HCT116 (cell line): ENCODE measurements at regions not wholly inside any gene's neighbourhood (a gene's known extent, or its start where the extent isn't known, plus 50 kb on each side); places are given as distances from the start of the nearest gene placed in this dataset.
A peak's percentile ranks its signal among the peaks of the same experiment; 100 is the strongest.

Experiments
- ATAC-seq: fragments of 200-7000 bp; cut with Tn5 transposase; 2 replicates; pipeline ENCODE4 v1.9.1; 2020; ENCODE audit warnings: mild to moderate bottlenecking, moderate library complexity
- BruUV-seq: library from RNA; stranded (reverse); fragments of 400-500 nt; replicated peaks from 2 replicates; lab custom pipeline; 2021; lab: Mats Ljungman, UMichigan
- CTCF ChIA-PET: fragments of 300-600 bp; sonication (Branson Sonifier 250); formaldehyde crosslinking; loops from one replicate; lab custom pipeline; 2021; ENCODE audit warnings: antibody characterized with exemption; lab: Charles Lee
- POLR2A ChIA-PET: fragments of 300-600, 350-600 bp; sonication (Branson Sonifier 250); formaldehyde crosslinking; loops from one replicate; lab custom pipeline; 2021; ENCODE audit warnings: antibody characterized with exemption; lab: Charles Lee
- RAD21 ChIA-PET, 2 experiments: fragments of 300-600 bp; sonication (Branson Sonifier 250); formaldehyde crosslinking; loops; one replicate each; lab custom pipeline; 2023; ENCODE audit warnings: low total read pairs in 2 of 2; ENCODE audit not compliant: uncharacterized antibody in 2 of 2, unreplicated experiment in 2 of 2, low non-redundant PET in 1 of 2; lab: Charles Lee
- DNase-seq: peaks from one replicate; pipeline ENCODE4 v3.0.0-alpha.2; 2010; ENCODE audit warnings: low read depth, low spot score
- H2AFZ ChIP-seq: fragments of 200-600 bp; shearing (Covaris generic), sonication (generic); 2 replicates; pipeline ENCODE4 v1.6.1; 2017; ENCODE audit warnings: low read depth, mixed run types, mixed read lengths, antibody characterized with exemption, low read length; ENCODE audit not compliant: poor library complexity, severe bottlenecking
- H3K27ac ChIP-seq: 2 replicates; pipeline ENCODE4 v1.5.1; 2012; ENCODE audit warnings: low read depth, low read length
- H3K27me3 ChIP-seq: fragments of 200-600 bp; sonication (generic); 2 replicates; pipeline ENCODE4 v1.6.1; 2016; ENCODE audit warnings: mixed run types, low read length, mixed read lengths; ENCODE audit not compliant: insufficient read depth
- H3K36me3 ChIP-seq, 2 experiments: fragments of 200-500 bp in 1 of 2; fragments of 200-600 bp in 1 of 2; sonication (Bioruptor generic) in 1 of 2; sonication (generic) in 1 of 2; 2 replicates each; pipeline versions ENCODE4 v1.5.1 to v1.6.1; 2014 to 2016; ENCODE audit warnings: low read length in 2 of 2, inconsistent platforms in 1 of 2, mixed read lengths in 1 of 2, mixed run types in 1 of 2; ENCODE audit not compliant: insufficient read depth in 2 of 2, control insufficient read depth in 1 of 2
- H3K4me1 ChIP-seq, 2 experiments: fragments of 200-600 bp in 1 of 2; sonication (generic) in 1 of 2; 2 replicates each; pipeline versions ENCODE4 v1.5.1 to v1.6.1; 2012 to 2017; ENCODE audit warnings: low read length in 2 of 2, inconsistent platforms in 1 of 2, mild to moderate bottlenecking in 1 of 2, mixed read lengths in 1 of 2, mixed run types in 1 of 2, moderate library complexity in 1 of 2; ENCODE audit not compliant: insufficient read depth in 2 of 2, control insufficient read depth in 1 of 2
- H3K4me2 ChIP-seq: fragments of 200-600 bp; sonication (generic); 2 replicates; pipeline ENCODE4 v1.6.1; 2017; ENCODE audit warnings: mixed run types, low read length, mixed read lengths
- H3K4me3 ChIP-seq, 2 experiments: fragments of 200-600 bp in 1 of 2; sonication (generic) in 1 of 2; replicated peaks in 1 of 2; 2 replicates each; pipeline ENCODE4 v1.5.1; 2011 to 2016; ENCODE audit warnings: low read length in 2 of 2, control low read depth in 1 of 2, low read depth in 1 of 2, mild to moderate bottlenecking in 1 of 2, mixed read lengths in 1 of 2, mixed run types in 1 of 2
- H3K79me2 ChIP-seq: fragments of 200-600 bp; sonication (generic); 2 replicates; pipeline ENCODE4 v1.6.1; 2017; ENCODE audit warnings: mild to moderate bottlenecking, mixed run types, low read length, moderate library complexity, mixed read lengths; ENCODE audit not compliant: insufficient read depth
- H3K9ac ChIP-seq: fragments of 200-600 bp; sonication (generic); 2 replicates; pipeline ENCODE4 v1.6.1; 2016; ENCODE audit warnings: low read length, mixed read lengths
- H3K9me2 ChIP-seq: fragments of 200-600 bp; sonication (generic), shearing (Covaris generic); 2 replicates; pipeline ENCODE4 v1.6.1; 2017; ENCODE audit warnings: mixed run types, mild to moderate bottlenecking, moderate library complexity; ENCODE audit not compliant: insufficient read depth
- H3K9me3 ChIP-seq, 2 experiments: fragments of 200-500 bp in 1 of 2; fragments of 200-600 bp in 1 of 2; sonication (Bioruptor generic) in 1 of 2; sonication (generic) in 1 of 2; 2 replicates each; pipeline ENCODE4 v1.6.1; 2014 to 2017; ENCODE audit warnings: low read length in 2 of 2, mixed read lengths in 2 of 2, inconsistent platforms in 1 of 2, low read depth in 1 of 2, mild to moderate bottlenecking in 1 of 2, mixed run types in 1 of 2, moderate library complexity in 1 of 2; ENCODE audit not compliant: control insufficient read depth in 1 of 2, insufficient read depth in 1 of 2
- H4K20me1 ChIP-seq: fragments of 200-600 bp; sonication (generic), shearing (Covaris generic); 2 replicates; pipeline ENCODE4 v1.6.1; 2017; ENCODE audit warnings: mixed run types, mild to moderate bottlenecking, moderate library complexity; ENCODE audit not compliant: insufficient read depth
- ELF1 ChIP-seq: IDR thresholded peaks from 2 replicates; pipeline ENCODE4 v1.6.1; 2012; ENCODE audit warnings: low read depth, borderline replicate concordance
- EZH2 ChIP-seq: fragments of 200-600 bp; sonication (generic); IDR thresholded peaks from 2 replicates; pipeline ENCODE4 v1.6.1; 2017; ENCODE audit warnings: antibody characterized with exemption, mixed run types
- EZH2phosphoT487 ChIP-seq: fragments of 200-600 bp; IDR thresholded peaks from 2 replicates; pipeline ENCODE4 v1.6.1; 2018; ENCODE audit warnings: antibody characterized with exemption, borderline replicate concordance
- POLR2A ChIP-seq: IDR thresholded peaks from 2 replicates; pipeline ENCODE4 v1.7.0; 2011; ENCODE audit warnings: borderline replicate concordance; ENCODE audit not compliant: insufficient read depth, insufficient read length; ENCODE audit errors: extremely low read depth
- RAD21 ChIP-seq: IDR thresholded peaks from 2 replicates; pipeline ENCODE4 v1.6.1; 2012; ENCODE audit warnings: low read depth, mild to moderate bottlenecking
- SP1 ChIP-seq: IDR thresholded peaks from 2 replicates; pipeline ENCODE4 v1.6.1; 2012; ENCODE audit warnings: low read depth
- SRF ChIP-seq: IDR thresholded peaks from 2 replicates; pipeline ENCODE4 v1.6.1; 2012; ENCODE audit warnings: low read depth
- intact Hi-C: fragments of 100-400 bp; cut with micrococcal nuclease; formaldehyde crosslinking; loops from 2 replicates; pipeline ENCODE4 v1.10.0; 2022
- TF ChIP-seq, protein P1 (sequence below), 3 experiments: fragments of 200-600 bp in 1 of 3; sonication (generic) in 1 of 3; IDR thresholded peaks in 2 of 3; conservative IDR thresholded peaks in 1 of 3; 2 replicates each; pipeline ENCODE4 v1.5.1; 2012 to 2017; ENCODE audit warnings: low read depth in 2 of 3, low read length in 2 of 3, antibody characterized with exemption in 1 of 3, borderline replicate concordance in 1 of 3, control low read depth in 1 of 3, mild to moderate bottlenecking in 1 of 3, mixed read lengths in 1 of 3, mixed run types in 1 of 3, moderate library complexity in 1 of 3; ENCODE audit not compliant: insufficient read depth in 1 of 3

DNA sequence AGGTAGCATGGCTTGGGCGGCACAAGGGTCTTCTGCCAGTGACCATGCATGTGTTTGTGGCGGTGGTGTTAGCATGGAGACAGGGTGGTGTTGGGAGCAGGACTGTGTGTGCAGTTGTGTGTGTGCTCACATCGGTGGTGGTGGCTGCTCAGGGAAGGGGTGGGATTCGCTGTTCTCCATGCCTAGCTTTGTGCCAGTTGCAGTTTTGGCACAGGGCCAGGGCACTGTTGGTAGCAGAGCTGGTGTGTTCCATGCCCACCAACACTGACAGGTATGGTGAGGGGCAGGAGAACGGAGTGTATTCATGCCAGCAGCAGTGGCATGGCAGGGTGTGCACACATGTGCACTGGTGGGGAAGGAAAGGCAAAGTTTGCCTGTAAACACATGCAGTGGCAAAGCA, 77.3 kb upstream of the TEKT1 start:
- Histone ChIP-seq H3K9me2 (no peaks in the 10 kb centered on the region), H3K79me2 (no peaks in the 10 kb centered on the region), H3K9ac (no peak overlapping the region), H3K27me3 (no peaks in the 10 kb centered on the region)
- no peak for DNase-seq
- BruUV-seq = no TSS peak
- TF ChIP-seq SP1 (no peak), SRF (no peak), EZH2 (no peak)
- TF ChIP-seq, all 23 proteins: peak for 0
- H3K4me1 ChIP-seq = no peaks in the 10 kb centered on the region
- ATAC-seq = no peak
- H2AFZ ChIP-seq = no peak overlapping the region
- H3K27ac ChIP-seq = no peak overlapping the region
- ChIA-PET RAD21 (no interaction called here), POLR2A (no interaction called here), CTCF (no interaction called here)
- H4K20me1 ChIP-seq = no peaks in the 10 kb centered on the region
- H3K36me3 ChIP-seq = peaks cover 4 to 13% of the 10 kb centered on the region in 2 experiments; a peak in 2 of 4 replicates
- H3K4me2 ChIP-seq = no peak overlapping the region
- no peaks in the 10 kb centered on the region for H3K9me3 ChIP-seq
- intact Hi-C loops = no loop called here
- H3K4me3 ChIP-seq = no peak overlapping the region

DNA sequence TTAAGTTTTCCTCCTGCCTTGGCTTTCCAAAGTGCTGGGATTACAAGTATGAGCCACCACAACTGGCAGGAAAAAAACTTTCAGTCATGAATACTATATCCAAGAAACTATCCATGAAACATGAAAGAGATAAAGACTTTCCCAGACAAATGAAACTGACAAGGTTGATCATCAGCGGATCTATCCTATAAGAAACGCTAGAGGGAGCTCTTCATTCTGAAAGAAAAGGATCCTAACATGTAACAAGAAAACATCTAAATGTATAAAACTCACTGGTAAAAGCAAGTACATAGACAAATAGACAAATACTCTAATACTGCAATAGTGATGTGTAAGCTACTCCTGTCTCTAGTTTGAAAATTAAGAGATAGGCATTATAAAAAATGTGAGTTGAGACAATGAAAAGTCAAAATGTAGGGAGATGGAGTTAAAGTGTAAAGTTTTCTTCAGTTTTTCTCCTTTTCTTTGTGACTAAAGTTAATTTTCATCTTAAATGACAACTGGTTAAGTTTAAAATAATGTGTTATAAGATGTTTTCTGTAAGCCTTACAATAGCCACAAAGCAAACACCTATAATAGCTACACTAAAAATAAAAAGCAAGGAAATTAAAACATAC, 79.6 kb upstream of the TEKT1 start:
- Histone ChIP-seq H3K9ac (no peak overlapping the region), H3K4me3 (no peak overlapping the region), H2AFZ (no peak overlapping the region), H3K4me1 (no peaks in the 10 kb centered on the region), H3K27ac (no peak overlapping the region), H3K9me3 (no peaks in the 10 kb centered on the region), H3K4me2 (no peak overlapping the region), H4K20me1 (no peaks in the 10 kb centered on the region), H3K79me2 (no peaks in the 10 kb centered on the region), H3K36me3 (peaks cover 0 to 13% of the 10 kb centered on the region in 2 experiments; a peak in 2 of 4 replicates), H3K9me2 (no peaks in the 10 kb centered on the region), H3K27me3 (no peaks in the 10 kb centered on the region)
- DNase-seq = peak; percentile 29
- ATAC-seq = peak; percentile 60; the same call in 1 of the 2 replicates
- ChIA-PET CTCF (interaction anchor here (0.8 to 1.9 kb wide), 17 partner anchors 9 to 272 kb away, joined by 3 to 30 read pairs (median 3); no protein-coding TSS in a partner anchor), POLR2A (no interaction called here), RAD21 (no interaction called here)
- no TSS peak for BruUV-seq
- intact Hi-C loops = loop anchor here (1.0 to 5.0 kb wide), 3 partner anchors 69 to 244 kb away; no protein-coding TSS in a partner anchor
- TF ChIP-seq EZH2phosphoT487 (no peak), RAD21 (peak; percentile 51), POLR2A (no peak), ELF1 (no peak)
- TF ChIP-seq, protein P1, sequence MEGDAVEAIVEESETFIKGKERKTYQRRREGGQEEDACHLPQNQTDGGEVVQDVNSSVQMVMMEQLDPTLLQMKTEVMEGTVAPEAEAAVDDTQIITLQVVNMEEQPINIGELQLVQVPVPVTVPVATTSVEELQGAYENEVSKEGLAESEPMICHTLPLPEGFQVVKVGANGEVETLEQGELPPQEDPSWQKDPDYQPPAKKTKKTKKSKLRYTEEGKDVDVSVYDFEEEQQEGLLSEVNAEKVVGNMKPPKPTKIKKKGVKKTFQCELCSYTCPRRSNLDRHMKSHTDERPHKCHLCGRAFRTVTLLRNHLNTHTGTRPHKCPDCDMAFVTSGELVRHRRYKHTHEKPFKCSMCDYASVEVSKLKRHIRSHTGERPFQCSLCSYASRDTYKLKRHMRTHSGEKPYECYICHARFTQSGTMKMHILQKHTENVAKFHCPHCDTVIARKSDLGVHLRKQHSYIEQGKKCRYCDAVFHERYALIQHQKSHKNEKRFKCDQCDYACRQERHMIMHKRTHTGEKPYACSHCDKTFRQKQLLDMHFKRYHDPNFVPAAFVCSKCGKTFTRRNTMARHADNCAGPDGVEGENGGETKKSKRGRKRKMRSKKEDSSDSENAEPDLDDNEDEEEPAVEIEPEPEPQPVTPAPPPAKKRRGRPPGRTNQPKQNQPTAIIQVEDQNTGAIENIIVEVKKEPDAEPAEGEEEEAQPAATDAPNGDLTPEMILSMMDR (IDR thresholded peaks at IDR 0.05 in 2 of 3, conservative IDR thresholded peaks at IDR 0.05 in 1 of 3; ENCODE audit: borderline replicate concordance in 1 of 3, insufficient read depth in 1 of 3, low read depth in 2 of 3, low read length in 2 of 3) = peak; percentile 54 to 79 (median 61); a peak in 4 of 6 replicates
